ENCODE measurements at regions not wholly inside any gene's neighbourhood (a gene's known extent, or its start where the extent isn't known, plus 50 kb on each side); places are given as distances from the start of the nearest gene placed in this dataset.

DNA sequence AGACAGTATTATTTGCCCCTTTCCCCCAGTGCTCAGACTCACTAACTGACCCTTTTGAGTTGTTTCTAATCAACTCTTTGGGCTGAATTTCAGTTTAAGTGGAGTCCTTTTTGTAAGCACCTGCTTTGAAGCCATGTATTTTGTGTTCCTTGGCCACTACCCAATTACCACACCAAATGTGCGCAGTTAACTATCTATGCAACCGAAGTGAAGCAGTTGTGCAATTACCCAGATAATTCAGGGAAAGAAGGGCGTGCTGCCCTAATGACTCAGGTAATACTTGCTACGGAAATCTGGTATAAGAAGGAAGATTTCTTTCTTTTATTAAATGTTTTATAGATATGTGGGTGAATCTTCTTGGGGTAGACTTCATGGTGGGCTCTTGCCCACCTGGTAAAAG, 371.9 kb upstream of the TBL1XR1 start:
- no peak for DNase-seq (ENCODE audit: low read depth in 2 of 2)

DNA sequence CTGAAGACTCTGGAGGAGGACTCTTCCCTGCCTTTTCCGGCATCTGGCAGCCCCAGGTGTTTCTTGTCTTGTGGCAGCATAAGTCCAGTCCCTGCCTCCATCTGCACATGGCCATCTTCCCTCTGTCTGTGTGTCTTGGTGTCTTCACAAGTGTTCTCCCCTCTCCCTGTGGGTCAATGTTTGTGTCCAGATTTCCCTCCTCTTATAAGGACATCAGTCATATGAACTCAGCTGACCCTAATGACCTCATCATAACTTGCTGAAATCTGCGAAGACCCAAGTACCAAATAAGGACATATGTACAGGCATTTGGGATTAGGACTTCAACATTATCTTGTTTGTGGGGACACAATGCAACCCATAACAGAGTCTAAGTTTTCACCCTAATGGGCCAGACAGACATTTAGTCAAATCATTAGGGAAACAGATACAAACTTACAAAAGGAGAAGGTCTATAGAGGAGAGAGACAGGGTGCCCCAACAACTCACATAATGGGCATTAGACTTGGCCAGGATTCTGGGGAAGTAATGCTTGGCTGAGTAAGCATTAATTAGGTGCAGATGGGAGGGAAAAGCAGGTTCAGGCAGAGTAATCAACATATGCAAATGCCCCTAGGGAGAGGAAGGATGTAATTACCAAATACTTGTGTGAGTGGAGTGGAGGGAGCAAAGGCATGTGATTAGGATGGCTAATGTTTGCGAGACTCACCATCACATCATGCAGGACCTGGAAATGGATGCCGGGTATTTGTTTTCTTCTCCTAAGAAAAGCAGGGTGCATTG, 372.8 kb upstream of the TBL1XR1 start:
- no peak for DNase-seq (ENCODE audit: low read depth in 2 of 2)

DNA sequence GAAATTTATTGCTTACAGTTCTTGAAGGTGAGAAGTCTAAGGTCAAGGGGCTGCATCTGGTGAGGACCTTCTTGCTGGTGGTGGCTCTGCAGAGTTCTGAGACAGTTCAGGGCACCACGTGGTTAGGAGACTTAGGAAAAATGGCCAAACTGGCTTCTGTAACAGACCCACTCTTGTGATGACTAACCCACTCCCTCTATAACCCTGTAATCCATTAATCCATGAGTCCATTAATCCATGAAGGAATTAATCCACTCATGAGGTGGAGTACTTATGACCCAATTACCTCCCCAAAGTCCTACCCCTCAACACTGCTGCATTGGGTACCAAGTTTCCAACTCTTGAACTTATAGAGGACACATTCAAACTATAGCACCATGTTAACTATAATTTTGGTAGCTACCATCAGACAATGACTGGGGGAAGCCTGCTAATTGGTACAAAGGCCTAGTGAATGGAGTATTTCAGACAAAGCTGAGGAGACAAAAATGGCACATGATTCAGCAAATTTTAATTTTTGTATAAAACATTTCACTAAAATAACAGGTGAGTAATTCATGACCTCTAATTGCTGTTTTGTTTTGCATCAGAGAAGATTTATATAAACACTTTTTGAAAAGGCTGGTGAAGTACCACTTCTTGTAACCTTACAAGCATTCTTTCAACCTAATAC, 374.1 kb upstream of the TBL1XR1 start:
- DNase-seq (ENCODE audit: low read depth in 2 of 2) = no peak

DNA sequence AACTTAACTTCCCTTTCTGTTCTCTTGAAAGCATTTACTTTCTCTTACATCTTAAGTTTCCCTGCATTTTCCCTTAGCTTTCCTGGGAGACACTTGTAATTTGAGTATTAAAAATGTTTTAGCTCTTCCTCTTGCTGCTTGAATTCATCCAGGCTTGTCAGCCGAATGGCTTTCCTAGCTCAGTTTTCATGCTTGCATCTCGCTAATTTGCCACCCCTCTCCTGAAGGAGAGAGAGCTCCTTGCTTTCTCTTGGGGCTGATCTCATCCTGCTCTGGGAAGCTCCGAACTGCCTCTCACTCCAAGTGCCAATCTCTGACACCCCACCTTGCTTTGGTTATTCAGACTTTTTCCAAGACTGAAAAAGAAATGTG, 374.6 kb upstream of the TBL1XR1 start:
- DNase-seq (ENCODE audit: low read depth in 2 of 2) = no peak

DNA sequence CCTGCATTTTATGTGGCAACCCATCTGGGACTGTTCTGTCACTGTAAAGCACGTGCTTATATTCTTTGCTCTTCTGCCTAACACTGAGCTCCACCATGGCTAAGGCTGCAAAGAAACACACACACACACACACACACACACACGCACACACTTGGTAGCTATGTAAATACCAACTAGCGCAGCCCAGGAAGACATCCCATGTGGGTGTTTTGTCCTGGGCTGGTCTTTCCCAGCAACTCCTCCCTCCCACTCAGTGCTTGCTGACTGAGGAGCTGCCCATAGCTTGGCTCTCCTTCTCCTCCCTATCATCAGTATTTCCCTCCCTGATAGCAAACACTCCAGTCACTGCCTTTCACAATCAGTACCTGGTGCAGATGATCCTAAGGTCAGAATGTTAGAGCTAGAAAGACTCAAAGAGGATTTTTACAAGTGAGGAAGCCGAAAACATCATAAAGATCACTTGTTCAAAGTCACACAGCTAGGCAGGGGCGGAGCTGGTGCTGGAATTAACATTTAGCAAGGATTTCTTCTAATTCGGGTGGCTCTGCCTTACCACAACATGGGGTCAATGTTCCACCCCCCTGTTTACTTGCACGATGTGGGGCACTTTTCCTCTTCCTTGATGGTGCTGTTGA, 377.1 kb upstream of the TBL1XR1 start:
- no peak for DNase-seq (ENCODE audit: low read depth in 2 of 2)

DNA sequence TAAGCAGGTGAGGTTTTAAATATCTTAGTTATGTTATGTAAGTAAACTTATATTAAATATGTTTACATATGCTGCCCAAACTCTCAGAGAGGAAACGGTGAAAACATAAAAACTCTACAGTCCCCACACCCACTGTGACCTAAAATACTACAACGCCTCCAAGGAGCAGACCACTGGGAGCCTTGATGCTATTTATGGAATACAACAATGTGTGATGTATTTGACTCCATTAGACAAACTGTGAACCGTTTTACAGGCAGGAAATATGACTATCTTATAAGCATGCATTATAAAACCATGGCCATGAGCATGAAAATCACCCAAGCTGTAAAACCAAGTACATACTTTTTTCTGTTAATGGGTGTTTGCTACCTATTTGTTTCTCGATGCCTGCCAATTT, 379.5 kb upstream of the TBL1XR1 start:
- no peak for DNase-seq (ENCODE audit: low read depth in 2 of 2)

DNA sequence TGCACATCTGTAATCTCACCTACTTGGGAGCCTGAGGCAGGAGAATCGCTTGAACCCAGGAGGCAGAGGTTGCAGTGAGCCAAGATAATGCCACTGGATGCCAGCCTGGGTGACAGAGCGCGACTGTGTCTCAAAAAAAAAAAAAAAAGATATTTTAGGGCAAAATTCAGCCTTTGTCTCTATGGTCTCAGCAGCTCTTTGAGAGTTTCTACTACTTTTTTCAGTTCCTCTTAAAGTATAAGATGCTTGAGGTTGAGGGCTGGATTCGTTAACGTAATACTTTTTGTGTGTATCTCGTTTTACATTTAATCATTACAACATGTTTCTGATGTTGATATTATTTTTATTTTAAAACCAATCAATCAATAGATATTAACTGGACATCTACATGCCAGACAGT, 381.2 kb upstream of the TBL1XR1 start:
- DNase-seq (ENCODE audit: low read depth in 2 of 2) = no peak

DNA sequence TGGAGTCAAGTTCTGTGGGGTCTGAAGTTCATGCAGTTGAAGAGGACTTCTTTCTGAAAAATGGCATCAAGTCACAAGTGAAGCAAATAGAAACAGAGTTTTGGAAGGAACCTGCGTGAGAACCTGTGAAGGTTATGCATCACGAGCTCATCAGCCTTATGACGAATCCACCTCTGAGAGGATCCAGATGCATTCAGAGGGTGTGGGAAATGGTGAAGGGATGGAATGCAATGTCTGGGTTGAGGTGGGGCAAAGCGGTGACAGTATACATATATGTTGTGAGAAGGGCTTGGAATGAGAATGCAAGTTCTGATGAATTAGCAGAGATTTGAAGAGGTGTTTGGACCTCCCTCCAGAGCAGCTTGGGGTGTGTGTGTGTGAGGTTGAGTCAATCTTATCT, 382.1 kb upstream of the TBL1XR1 start:
- DNase-seq (ENCODE audit: low read depth in 2 of 2) = no peak

DNA sequence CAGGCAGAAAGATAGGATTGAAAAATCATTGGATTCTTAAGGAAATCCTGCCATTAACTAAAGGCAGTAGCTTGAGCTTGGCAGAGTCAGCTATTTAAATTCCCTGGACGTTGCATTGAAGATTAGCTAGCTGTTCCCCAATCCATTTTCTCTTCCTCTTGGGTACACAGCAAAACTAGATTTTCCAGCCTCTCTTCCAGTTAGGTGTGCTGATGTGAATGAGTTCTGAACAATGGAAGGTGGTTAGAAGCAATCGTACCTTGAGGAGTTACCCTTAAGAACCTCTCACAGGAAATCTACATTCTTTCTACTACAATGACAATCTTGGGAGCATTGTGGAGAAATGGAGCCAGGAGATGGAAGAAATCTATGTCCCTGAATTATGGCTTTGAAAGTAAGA, 383.2 kb upstream of the TBL1XR1 start:
- no peak for DNase-seq (ENCODE audit: low read depth in 2 of 2)

DNA sequence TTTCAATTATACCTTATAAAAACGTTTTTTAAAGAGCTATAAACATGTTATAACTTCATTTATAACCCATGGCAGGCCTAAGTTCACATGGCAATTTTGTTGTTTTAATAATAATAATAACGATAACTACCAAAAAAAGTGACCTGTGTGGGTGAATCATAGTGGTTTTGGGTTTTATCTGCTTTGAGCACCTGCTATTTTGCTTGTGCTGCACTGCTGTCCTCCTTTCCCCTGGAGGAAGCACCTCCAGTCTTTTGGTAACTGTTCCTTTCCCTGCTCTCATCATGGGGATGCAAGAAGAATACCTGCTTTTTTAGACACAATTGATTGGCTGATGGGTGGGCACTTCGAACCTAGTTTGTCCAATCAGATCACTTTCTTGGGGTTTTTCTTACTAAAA, 388.0 kb upstream of the TBL1XR1 start:
- no peak for DNase-seq (ENCODE audit: low read depth in 2 of 2)

DNA sequence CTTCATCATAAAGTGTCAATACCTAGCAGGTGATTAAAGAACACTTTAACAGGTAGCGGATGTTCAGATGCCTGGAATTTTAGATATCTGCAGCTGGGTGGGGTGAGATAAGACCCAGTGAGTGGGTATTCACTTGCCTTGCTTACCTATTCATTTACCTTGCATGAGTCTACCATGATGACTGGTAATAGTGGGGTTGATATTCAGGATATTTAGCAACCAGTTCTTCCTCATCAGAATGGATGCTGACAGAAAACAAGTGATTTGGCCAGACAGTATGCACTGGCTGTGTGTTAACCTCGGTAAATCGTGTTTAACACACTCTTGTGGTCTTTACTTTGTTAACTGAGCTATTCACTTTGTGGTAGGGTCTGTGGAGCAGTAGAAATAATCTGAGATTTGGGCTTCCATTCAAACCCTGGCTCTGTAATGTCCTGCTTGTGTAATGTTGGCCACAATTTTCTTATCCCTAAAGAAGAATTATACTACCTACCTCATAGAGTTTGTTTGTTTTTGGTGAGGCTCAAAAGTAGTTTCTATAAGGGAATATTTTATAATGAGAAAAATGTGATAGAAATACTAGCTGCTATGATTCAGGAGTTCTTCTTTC, 391.9 kb upstream of the TBL1XR1 start:
- DNase-seq (ENCODE audit: low read depth in 2 of 2) = no peak

DNA sequence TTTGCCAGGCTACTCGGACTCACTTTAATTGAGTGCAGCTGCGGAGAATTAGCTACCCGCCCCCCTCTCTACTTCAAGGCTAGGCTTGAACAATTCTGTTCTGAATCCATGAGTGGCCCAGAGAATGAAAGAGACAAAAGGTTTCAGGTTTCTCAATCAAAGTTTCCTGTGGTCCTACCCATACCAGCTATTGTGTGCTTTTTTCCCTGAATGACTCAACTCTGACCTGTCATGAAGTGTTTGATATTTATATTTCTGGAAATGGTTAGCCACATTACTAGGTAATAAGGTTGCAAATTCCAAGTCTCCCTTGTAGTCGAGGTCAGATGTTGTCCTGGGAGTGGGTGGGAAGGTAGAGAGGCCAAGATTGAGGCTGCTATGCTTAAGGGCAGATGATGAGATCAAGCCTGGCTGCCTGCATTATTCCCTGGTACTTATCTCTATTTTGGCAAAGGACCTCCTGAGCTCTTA, 392.7 kb upstream of the TBL1XR1 start:
- no peak for DNase-seq (ENCODE audit: low read depth in 2 of 2)

DNA sequence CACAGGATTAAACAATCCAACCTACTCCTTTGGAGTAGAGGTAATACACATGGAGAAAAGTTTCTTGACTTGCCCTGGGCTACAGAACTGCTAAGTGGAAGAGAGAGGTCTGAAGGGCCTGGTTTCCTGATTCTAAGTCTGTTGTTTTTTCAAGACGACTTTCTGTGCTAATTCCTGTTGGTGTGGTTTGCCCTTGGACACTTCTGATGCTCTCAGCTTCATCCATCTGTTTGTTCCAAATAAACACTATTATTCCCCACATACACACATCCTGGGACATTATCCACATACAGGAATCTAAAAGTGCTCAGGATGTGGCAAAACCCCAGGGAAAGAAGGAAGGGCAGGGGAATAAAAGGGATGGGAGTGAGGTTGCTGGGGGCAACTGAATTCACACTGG, 393.5 kb upstream of the TBL1XR1 start:
- no peak for DNase-seq (ENCODE audit: low read depth in 2 of 2)

DNA sequence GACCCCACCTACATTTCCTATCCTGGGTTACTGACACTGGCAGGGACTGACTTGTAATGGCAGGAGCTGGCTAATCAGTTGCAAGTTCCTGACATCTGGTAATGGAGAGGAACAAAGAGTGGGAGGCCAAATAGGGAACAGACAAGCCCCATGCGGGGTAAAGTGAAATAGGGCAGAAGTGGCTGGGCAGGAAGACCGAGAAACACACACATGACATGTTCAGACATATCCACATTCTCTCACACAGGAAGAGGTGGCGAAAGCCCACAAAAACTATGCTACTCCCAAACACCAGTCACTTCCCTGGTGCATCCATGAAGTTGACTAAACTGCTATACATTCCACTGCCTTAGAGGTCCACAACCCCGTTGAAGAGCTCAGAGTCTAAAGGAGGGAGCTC, 394.1 kb upstream of the TBL1XR1 start:
- no peak for DNase-seq (ENCODE audit: low read depth in 2 of 2)

DNA sequence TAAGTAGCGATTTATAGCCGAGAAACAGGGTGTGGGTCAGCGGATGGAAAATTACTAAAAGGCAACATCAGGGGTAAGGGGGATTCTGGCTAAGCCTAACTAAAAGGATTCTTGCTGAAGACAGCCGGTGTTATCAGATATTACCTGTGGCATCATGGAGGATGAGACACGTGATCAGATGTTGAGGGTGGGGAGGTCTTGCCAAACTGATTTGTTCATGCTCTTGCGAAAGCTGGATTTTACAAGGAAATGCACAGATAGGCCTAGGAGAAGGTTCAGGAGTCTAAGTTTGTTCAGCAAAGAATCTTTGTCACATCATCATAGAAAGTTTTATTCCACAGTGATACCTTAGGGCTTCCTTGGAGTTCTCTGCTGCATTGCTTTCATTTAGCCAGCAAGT, 396.8 kb upstream of the TBL1XR1 start:
- DNase-seq (ENCODE audit: low read depth in 2 of 2) = no peak

DNA sequence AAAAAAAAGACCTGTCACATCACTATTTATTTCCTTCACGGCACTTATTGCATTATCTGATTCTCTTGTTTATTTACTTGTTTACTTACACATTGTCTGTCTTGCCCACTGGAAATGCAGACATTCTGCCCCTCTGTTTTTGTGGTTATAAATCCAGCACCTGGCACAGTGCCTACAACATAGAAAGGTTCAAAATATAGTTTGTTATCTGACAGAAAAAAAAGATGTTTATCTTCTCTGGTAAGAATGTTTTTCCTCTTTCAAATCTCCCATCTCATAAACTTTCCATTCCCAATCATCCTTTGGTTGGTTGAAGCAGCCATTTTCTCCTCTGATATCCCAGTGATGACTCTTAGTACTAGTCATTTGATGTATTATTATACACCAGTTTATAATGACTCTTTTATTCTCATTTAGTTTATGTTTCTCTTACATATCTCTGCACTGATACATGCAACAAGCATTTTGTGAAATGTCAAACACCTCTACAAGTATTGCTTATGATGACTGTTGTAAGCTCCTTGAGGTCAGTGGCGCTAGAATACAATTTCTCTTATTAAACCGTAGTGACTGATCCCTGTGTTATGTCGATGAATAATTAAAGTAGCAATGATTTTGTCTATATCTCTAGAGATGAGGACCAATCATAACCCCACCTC, 398.4 kb upstream of the TBL1XR1 start:
- no peak for DNase-seq (ENCODE audit: low read depth in 2 of 2)

DNA sequence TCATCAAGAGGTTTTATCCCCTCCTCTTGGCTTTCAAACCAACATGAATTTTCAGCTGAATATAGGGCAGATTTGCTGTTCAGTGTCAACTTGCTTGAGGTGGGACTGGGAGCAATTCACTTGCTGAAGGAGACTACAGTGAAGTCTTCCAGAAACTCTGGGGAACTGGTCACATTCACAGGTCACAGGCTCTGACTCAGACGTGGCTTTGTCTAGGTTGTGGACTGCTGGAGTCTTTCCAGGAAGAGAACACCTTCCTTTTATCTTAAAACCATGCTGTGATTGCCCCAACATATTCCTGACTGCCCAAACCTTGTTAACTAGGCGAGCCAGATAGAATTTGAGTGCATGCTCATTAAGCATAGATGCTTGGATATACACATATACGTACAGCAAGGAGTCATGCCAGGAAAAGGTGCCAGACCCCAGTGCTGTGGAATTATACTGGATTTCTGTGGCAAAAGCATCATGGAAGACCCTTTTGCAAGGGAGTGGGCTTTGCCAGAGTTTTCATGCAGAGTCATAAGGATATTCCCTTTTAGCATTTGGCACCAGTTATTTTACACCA, 399.1 kb upstream of the TBL1XR1 start:
- no peak for DNase-seq (ENCODE audit: low read depth in 2 of 2)

DNA sequence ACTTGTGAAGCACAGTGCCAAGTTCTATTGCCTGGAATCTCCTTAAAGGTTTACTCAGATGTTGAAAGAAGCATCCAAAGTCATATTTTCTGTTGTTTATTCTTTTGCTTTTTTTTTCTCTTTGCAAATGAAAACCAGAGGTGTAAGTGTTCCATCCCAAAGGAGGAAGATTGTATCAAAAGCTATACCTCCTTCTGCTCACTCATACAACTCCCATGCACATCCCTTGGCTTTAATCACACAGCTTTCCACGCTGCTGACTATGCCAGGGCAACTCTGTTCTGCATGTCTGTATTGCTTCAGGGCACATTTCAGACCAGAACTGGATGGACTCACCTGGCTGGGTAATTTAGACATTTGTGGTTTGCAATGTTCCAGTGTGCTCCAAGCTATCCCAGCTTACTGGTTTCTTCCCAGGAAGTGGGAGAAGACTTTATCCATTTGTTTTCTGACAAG, 399.6 kb upstream of the TBL1XR1 start:
- DNase-seq (ENCODE audit: low read depth in 2 of 2) = no peak

DNA sequence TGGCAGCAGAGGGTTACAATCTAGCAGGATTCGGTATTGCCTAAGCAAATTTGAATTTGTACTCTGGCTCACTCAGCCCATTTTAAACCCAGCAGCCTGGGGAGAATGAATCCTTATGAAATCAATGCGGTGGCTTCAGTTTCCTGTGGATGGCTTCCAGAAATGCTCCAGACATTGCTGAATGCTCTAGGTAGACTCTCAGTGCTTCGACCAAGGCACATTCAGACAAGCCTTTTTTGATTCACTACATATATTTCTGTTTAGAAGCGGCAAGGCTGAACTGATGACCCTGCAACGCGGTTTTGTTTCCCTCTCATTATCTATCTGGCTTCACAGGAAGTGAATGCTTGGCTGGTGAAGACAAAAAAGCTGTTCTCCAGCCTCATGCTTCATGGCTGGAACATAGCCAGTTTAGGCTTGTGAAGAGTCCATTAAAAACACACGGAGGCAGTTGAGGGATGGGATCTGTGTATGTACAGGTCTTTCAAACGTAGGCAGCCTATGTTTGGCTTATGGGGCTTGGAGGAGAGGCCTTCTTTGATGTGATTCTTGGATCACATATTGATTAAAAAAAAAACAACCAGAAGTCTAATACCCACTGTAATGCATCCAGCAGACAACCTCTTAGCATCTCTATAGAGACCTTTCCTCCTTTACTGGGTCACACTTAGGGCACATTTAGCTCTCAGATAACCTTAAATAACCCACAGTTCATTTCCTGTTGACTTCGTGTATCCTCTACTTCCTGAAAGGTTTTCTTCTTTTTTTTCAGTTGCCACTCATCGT, 400.2 kb upstream of the TBL1XR1 start:
- no peak for DNase-seq (ENCODE audit: low read depth in 2 of 2)

DNA sequence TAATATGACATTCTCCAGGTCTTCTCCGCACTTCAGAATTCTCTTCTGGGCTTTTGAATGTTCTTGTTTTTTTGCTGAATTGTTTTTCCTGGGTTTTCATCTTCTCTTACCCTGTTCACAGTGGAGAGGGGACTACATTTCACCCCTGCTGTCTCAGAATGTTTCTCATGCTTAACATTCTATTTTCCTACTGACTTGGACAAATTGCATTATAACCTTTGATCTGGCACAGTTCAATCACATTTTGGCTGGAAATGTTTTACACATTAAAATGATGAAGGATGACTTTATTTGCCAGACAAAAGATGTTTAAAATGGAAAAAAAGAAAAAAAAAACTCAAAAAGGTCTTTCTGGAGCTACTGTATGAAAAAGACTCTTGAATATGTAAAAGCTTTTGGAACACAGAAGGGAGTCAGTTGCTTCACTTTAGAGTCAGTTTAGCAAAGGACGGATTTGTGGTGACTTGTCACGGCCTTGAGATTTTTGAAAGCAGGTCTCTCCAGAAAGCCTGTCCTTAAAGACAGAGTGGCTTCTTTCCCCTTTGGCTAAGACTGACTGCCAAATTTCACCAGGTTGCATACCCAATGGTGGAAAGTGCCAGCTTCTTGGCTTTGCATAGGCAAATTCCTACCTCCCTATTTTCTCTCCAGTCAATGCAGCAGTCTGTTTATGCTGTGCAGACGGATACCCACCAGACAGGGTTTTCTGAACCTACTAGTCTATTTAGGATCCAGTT, 401.0 kb upstream of the TBL1XR1 start:
- no peak for DNase-seq (ENCODE audit: low read depth in 2 of 2)
